Body of pancreas (tissue), 4 donors: ENCODE measurements at regions not wholly inside any gene's neighbourhood (a gene's known extent, or its start where the extent isn't known, plus 50 kb on each side); places are given as distances from the start of the nearest gene placed in this dataset.
"Not testable (repeated sequence)": the region's sequence is repeated elsewhere in the genome, so short reads cannot be mapped to it uniquely, and the experiment has no call there.

Experiments
- ATAC-seq: fragments of 150-250 bp; one replicate; pipeline ENCODE4 v1.9.1; 2016
- DNase-seq, 4 donors: peaks; one replicate each; pipeline ENCODE4 v3.0.0-alpha.2; 2019
- H3K27ac ChIP-seq, 4 donors: fragments of 200-600 bp; sonication (generic); 1 replicate in 3 of 4; 2 replicates in 1 of 4; pipeline versions ENCODE4 v1.5.1 to v1.6.1; 2016 to 2019; ENCODE audit warnings: mild to moderate bottlenecking in 1 of 4, mixed read lengths in 1 of 4, moderate library complexity in 1 of 4
- H3K27me3 ChIP-seq, 2 donors: fragments of 200-600 bp; sonication (generic); one replicate each; pipeline ENCODE4 v1.6.0; 2016; ENCODE audit warnings: mild to moderate bottlenecking in 1 of 2
- H3K36me3 ChIP-seq, 2 donors: fragments of 200-600 bp; sonication (generic); replicated peaks in 1 of 2; 2 replicates each; pipeline ENCODE4 v1.5.1; 2016; ENCODE audit warnings: low read depth in 2 of 2; ENCODE audit not compliant: insufficient read depth in 1 of 2
- H3K4me1 ChIP-seq: fragments of 200-600 bp; sonication (generic); one replicate; pipeline ENCODE4 v1.6.0; 2016
- H3K4me3 ChIP-seq, 2 donors: fragments of 200-600 bp; sonication (generic); 1 replicate in 1 of 2; 2 replicates in 1 of 2; pipeline ENCODE4 v1.5.1; 2016 to 2019
- H3K9me3 ChIP-seq, 3 donors: fragments of 200-600 bp; sonication (generic); 1 replicate in 2 of 3; 2 replicates in 1 of 3; pipeline ENCODE4 v1.5.1; 2016
- CTCF ChIP-seq, 7 experiments: fragments of 450-650 bp in 4 of 7; fragments of 200-600 bp in 3 of 7; sonication (generic) in 3 of 7; IDR thresholded peaks; one replicate each; pipeline ENCODE4 v1.5.1; 2016 to 2019; ENCODE audit warnings: antibody characterized with exemption in 7 of 7
- POLR2A ChIP-seq, 3 donors: fragments of 450-650 bp; IDR thresholded peaks; one replicate each; pipeline ENCODE4 v1.6.1; 2016; ENCODE audit warnings: antibody characterized with exemption in 3 of 3, mild to moderate bottlenecking in 2 of 3
- WGBS, 2 donors: methylation state at CpG; one replicate each; pipeline ENCODE4 v1.1.5; 2017; 5-methylcytosine and 5-hydroxymethylcytosine counted together
- intact Hi-C: fragments of 100-400 bp; cut with DNase I; formaldehyde crosslinking; loops from one replicate; pipeline ENCODE4 v1.15.1; 2023

- no peak overlapping the region for H3K27ac ChIP-seq
- no peak for DNase-seq
- H3K27me3 ChIP-seq = no peaks in the 10 kb centered on the region
- H3K9me3 ChIP-seq = no peaks in the 10 kb centered on the region
- intact Hi-C loops = no loop called here
- H3K4me3 ChIP-seq = no peak overlapping the region
- H3K4me1 ChIP-seq = no peaks in the 10 kb centered on the region
- TF ChIP-seq CTCF (IDR thresholded peaks at IDR 0.05) = no peak
- no peak for TF ChIP-seq POLR2A (IDR thresholded peaks at IDR 0.05)
- no peaks in the 10 kb centered on the region for H3K36me3 ChIP-seq
- WGBS, 2 donors = 92% methylated on average over 4 of the region's 4 CpGs; no CpG with 5 or more reads in 1 of the 2 donors
- ATAC-seq = no peak
These were observed 106.8 kb upstream of the SPATS2L start for GRCh38 chr2:200199576-200200263.

DNA sequence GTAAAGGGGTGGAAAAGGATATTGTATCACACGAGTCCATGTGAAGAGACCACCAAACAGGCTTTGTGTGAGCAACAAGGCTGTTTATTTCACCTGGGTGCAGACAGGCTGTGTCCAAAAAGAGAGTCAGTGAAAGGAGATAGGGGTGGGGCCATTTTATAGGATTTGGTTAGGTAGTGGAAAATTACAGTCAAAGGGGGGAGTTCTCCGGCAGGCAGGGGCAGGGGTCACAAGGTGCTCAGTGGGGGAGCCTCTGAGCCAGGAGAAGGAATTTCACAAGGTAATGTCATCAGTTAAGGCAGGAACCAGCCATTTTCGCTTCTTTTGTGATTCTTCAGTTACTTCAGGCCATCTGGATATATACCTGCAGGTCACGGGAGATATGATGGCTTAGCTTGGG lies 104.7 kb upstream of the SPATS2L start:
- DNase-seq, H3K27ac ChIP-seq, intact Hi-C loops, H3K4me1 ChIP-seq, H3K9me3 ChIP-seq, ATAC-seq, H3K4me3 ChIP-seq, H3K27me3 ChIP-seq, H3K36me3 ChIP-seq: not testable (repeated sequence)
- WGBS, 2 donors = 90 to 93% methylated on average over 4 of the region's 4 CpGs

DNA sequence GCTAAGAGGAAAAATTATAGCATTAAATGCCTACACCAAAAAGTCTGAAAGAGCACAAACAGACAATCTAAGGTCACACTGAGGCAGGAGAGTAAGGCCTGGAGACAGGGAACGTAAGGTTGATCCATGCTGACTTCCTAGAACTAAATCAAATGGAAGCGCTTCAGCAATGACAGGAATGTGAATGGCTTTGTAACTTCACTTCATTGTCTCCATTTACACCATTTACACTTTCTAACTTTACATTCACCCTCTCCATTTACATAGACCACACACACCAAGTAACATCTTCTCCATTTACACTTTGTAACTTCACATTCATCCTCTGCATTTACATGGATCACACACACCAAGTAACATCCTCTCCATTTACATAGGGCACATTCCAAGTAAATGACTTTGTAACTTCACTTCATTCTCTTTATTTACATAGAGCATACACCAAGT lies 103.1 kb upstream of the SPATS2L start:
- no peak overlapping the region for H3K4me3 ChIP-seq
- DNase-seq (no peak), ATAC-seq (no peak)
- no peaks in the 10 kb centered on the region for H3K9me3 ChIP-seq
- H3K36me3 ChIP-seq = no peaks in the 10 kb centered on the region
- TF ChIP-seq CTCF (IDR thresholded peaks at IDR 0.05) = no peak
- no peak for TF ChIP-seq POLR2A (IDR thresholded peaks at IDR 0.05)
- intact Hi-C loops = no loop called here
- no peaks in the 10 kb centered on the region for H3K4me1 ChIP-seq
- no peak overlapping the region for H3K27ac ChIP-seq
- 88 to 94% methylated on average over 2 of the region's 2 CpGs for WGBS, 2 donors
- no peaks in the 10 kb centered on the region for H3K27me3 ChIP-seq

- Histone ChIP-seq H3K27ac (no peak overlapping the region), H3K27me3 (no peaks in the 10 kb centered on the region), H3K9me3 (no peaks in the 10 kb centered on the region), H3K4me3 (no peak overlapping the region), H3K36me3 (no peaks in the 10 kb centered on the region), H3K4me1 (no peaks in the 10 kb centered on the region)
- 64 to 66% methylated on average over 3 of the region's 3 CpGs for WGBS, 2 donors
- ATAC-seq (no peak), DNase-seq (no peak)
- TF ChIP-seq POLR2A (IDR thresholded peaks at IDR 0.05) = no peak
- TF ChIP-seq CTCF (IDR thresholded peaks at IDR 0.05) = no peak
- intact Hi-C loops = no loop called here
These were observed 98.5 kb upstream of the SPATS2L start for GRCh38 chr2:200208041-200208440.

DNA sequence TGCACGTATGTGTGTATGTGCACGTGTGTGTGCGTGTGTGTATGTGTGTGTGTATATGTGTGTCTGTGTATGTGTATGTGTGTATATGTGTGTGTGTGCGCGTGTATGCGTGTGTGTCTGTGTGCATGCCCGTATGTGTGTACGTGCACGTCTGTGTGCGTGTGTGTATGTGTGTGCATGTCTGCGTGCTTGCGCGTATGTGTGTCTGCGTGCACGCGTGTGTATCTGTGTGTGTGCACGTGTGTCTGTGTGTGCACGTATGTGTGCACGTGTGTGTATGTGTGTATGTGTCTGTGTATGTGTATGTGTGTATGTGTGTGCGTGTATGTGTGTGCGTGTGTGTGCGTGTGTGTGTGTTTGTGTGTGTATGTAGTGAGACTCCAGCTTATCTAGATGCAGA lies 97.5 kb upstream of the SPATS2L start:
- DNase-seq (no peak), ATAC-seq (no peak)
- WGBS, 2 donors = 88 to 89% methylated on average over 22 of the region's 22 CpGs
- intact Hi-C loops = no loop called here
- Histone ChIP-seq H3K27me3 (no peaks in the 10 kb centered on the region), H3K4me3 (no peak overlapping the region), H3K27ac (no peak overlapping the region), H3K9me3 (no peaks in the 10 kb centered on the region), H3K4me1 (no peaks in the 10 kb centered on the region), H3K36me3 (no peaks in the 10 kb centered on the region)
- TF ChIP-seq CTCF (IDR thresholded peaks at IDR 0.05) (no peak), POLR2A (IDR thresholded peaks at IDR 0.05) (no peak)
